ENCODE measurements at regions not wholly inside any gene's neighbourhood (a gene's known extent, or its start where the extent isn't known, plus 50 kb on each side); places are given as distances from the start of the nearest gene placed in this dataset.

- TF ChIP-seq POLR2A (IDR thresholded peaks at IDR 0.05) (no peak), CTCF (IDR thresholded peaks at IDR 0.05) (no peak)
Measured at GRCh38 chr21:22409571-22409970, 1411.4 kb downstream of the NCAM2 start.
